Endodermal cell (in vitro differentiated cells): ENCODE measurements at regions not wholly inside any gene's neighbourhood (a gene's known extent, or its start where the extent isn't known, plus 50 kb on each side); places are given as distances from the start of the nearest gene placed in this dataset.

Source experiments
- DNase-seq: peaks from one replicate; pipeline ENCODE4 v3.0.0-alpha.2; 2017
- H3K27ac ChIP-seq: 2 replicates; pipeline ENCODE4 v1.5.1; 2013; ENCODE audit warnings: mild to moderate bottlenecking, low read depth, low read length, moderate library complexity
- H3K27me3 ChIP-seq: 2 replicates; pipeline ENCODE4 v1.6.1; 2013; ENCODE audit warnings: mild to moderate bottlenecking, low read length, moderate library complexity; ENCODE audit not compliant: insufficient read depth, control insufficient read depth, poor library complexity, severe bottlenecking
- H3K36me3 ChIP-seq: 2 replicates; pipeline ENCODE4 v1.7.0; 2013; ENCODE audit warnings: mild to moderate bottlenecking, low read length, moderate library complexity; ENCODE audit not compliant: control insufficient read depth, insufficient read depth
- H3K4me1 ChIP-seq: one replicate; pipeline ENCODE4 v1.7.0; 2013; ENCODE audit warnings: low read length; ENCODE audit not compliant: control insufficient read depth, insufficient read depth
- H3K4me3 ChIP-seq: 2 replicates; pipeline ENCODE4 v1.5.1; 2013; ENCODE audit warnings: mild to moderate bottlenecking, low read length, moderate library complexity
- H3K9ac ChIP-seq: 2 replicates; pipeline ENCODE4 v1.6.1; 2013; ENCODE audit warnings: mild to moderate bottlenecking, low read length, moderate library complexity; ENCODE audit not compliant: poor library complexity, severe bottlenecking; ENCODE audit errors: extremely low read depth
- H3K9me3 ChIP-seq: 2 replicates; pipeline ENCODE4 v1.6.1; 2013; ENCODE audit warnings: mild to moderate bottlenecking, low read length, moderate library complexity; ENCODE audit not compliant: control insufficient read depth
- H3K27ac Mint-ChIP-seq: 2 replicates; pipeline ENCODE4 v1.8.0; 2020; ENCODE audit warnings: mixed read lengths
- H3K27me3 Mint-ChIP-seq: 2 replicates; pipeline ENCODE4 v1.8.0; 2021; ENCODE audit warnings: mild to moderate bottlenecking, mixed read lengths; ENCODE audit not compliant: insufficient read depth
- H3K36me3 Mint-ChIP-seq: 2 replicates; pipeline ENCODE4 v1.8.0; 2020; ENCODE audit warnings: low read depth, mixed read lengths
- H3K4me1 Mint-ChIP-seq: 2 replicates; pipeline ENCODE4 v1.8.0; 2020; ENCODE audit warnings: mixed read lengths
- H3K4me3 Mint-ChIP-seq: 2 replicates; pipeline ENCODE4 v1.8.0; 2020; ENCODE audit warnings: mild to moderate bottlenecking, moderate library complexity, mixed read lengths
- H3K9me3 Mint-ChIP-seq: 2 replicates; pipeline ENCODE4 v1.8.0; 2020; ENCODE audit warnings: mild to moderate bottlenecking, mixed read lengths
- WGBS, 2 experiments: methylation state at CpG; one replicate each; pipeline versions ENCODE4 v1.1.5 to v1.1.7; 2013; ENCODE audit warnings: missing lambda C conversion rate in 2 of 2, mixed read lengths in 1 of 2; ENCODE audit not compliant: insufficient coverage in 1 of 2, insufficient read length in 1 of 2; 5-methylcytosine and 5-hydroxymethylcytosine counted together
- TF ChIP-seq, protein P1 (sequence below): fragments of 200-600 bp; sonication (generic); conservative IDR thresholded peaks from 2 replicates; pipeline ENCODE4 v1.5.0; 2021; ENCODE audit warnings: antibody characterized with exemption, mild to moderate bottlenecking

DNA sequence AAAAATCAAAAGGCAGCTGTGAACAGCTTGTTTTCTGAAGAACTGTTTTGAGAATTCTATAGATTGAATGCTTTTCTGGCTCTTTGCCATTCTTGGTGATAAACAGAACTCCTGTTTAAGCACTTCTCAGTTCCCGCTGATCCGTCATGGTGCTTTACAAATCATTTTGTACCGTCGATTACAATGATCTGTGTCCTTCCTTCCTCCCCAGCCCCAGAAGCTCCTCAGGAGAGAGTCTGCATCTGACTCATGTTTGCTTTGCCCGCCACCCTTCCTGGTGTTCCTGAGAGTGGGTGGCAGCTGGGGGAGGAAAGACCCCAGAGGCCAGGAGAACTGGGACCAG, 538.6 kb upstream of the MARCKS start:
- Histone ChIP-seq H3K27ac (peak overlapping the region; percentile 96), H3K9me3 (no peaks in the 10 kb centered on the region)
- no peak overlapping the region for H3K27ac Mint-ChIP-seq

DNA sequence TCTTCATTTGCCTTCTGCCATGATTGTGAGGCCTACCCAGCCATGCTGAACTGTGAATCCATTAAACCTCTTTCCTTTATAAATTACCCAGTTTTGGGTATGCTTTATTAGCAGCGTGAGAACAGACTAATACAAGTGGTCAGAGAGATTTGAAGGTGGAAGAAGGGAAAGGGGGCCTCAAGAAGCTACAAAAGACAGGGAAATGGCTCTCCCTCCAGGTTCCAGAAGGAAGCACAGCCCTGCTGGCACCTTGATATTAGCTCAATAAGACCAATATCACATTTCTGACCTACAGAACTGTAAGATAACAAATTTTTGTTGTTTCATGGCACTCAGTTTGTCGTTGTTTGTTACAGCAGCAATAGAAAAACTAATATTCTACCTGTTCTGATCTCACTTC, 536.5 kb upstream of the MARCKS start:
- Histone ChIP-seq H3K4me3 (no peak overlapping the region), H3K36me3 (no peaks in the 10 kb centered on the region), H3K9me3 (no peaks in the 10 kb centered on the region), H3K27me3 (peaks cover 89% of the 10 kb centered on the region), H3K27ac (no peak overlapping the region), H3K9ac (no peak overlapping the region), H3K4me1 (no peaks in the 10 kb centered on the region)
- Mint-ChIP-seq H3K27ac (no peak overlapping the region), H3K27me3 (peaks cover 60% of the 10 kb centered on the region), H3K4me3 (no peak overlapping the region), H3K9me3 (no peaks in the 10 kb centered on the region), H3K4me1 (no peaks in the 10 kb centered on the region), H3K36me3 (no peaks in the 10 kb centered on the region)
- TF ChIP-seq, protein P1, sequence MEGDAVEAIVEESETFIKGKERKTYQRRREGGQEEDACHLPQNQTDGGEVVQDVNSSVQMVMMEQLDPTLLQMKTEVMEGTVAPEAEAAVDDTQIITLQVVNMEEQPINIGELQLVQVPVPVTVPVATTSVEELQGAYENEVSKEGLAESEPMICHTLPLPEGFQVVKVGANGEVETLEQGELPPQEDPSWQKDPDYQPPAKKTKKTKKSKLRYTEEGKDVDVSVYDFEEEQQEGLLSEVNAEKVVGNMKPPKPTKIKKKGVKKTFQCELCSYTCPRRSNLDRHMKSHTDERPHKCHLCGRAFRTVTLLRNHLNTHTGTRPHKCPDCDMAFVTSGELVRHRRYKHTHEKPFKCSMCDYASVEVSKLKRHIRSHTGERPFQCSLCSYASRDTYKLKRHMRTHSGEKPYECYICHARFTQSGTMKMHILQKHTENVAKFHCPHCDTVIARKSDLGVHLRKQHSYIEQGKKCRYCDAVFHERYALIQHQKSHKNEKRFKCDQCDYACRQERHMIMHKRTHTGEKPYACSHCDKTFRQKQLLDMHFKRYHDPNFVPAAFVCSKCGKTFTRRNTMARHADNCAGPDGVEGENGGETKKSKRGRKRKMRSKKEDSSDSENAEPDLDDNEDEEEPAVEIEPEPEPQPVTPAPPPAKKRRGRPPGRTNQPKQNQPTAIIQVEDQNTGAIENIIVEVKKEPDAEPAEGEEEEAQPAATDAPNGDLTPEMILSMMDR, result peak; percentile 41
- no peak for DNase-seq
- WGBS, 2 experiments, result 89 to 94% methylated on average over 2 of the region's 2 CpGs

More for the DNA sequence above, 538.6 kb upstream of the MARCKS start:
- 92 to 100% methylated on average over 1 to 5 of the region's 5 CpGs for WGBS, 2 experiments
- TF ChIP-seq, protein P1, result no peak
- Mint-ChIP-seq H3K36me3 (no peaks in the 10 kb centered on the region), H3K4me3 (no peak overlapping the region), H3K4me1 (no peaks in the 10 kb centered on the region), H3K9me3 (no peaks in the 10 kb centered on the region), H3K27me3 (peaks cover 69% of the 10 kb centered on the region)
- Histone ChIP-seq H3K4me1 (no peaks in the 10 kb centered on the region), H3K4me3 (no peak overlapping the region), H3K36me3 (no peaks in the 10 kb centered on the region), H3K9ac (no peak overlapping the region), H3K27me3 (peaks cover 87% of the 10 kb centered on the region)
- DNase-seq, result no peak

DNA sequence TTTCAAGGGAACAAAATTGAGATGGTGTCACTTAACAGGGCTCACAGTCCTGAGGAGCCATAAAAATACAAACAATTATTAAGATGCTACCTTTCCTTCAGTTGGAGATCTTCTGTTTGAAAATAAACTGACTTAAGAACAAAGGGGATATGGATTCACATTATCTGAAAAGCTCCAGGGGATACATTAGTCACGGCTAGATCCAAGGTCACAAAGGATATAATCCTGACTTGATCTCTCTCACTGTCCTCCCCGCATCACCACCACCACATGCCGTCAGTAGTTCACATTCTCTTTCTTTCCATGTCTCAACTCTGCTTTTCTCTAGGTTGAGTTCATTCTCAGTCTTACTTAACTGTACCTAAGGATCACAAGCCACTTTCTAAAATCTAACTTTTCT, 530.4 kb upstream of the MARCKS start:
- Histone ChIP-seq H3K27me3 (peaks cover 30% of the 10 kb centered on the region), H3K9me3 (no peaks in the 10 kb centered on the region), H3K36me3 (no peaks in the 10 kb centered on the region), H3K4me3 (no peak overlapping the region), H3K27ac (peak overlapping the region; percentile 36), H3K4me1 (peaks cover 4% of the 10 kb centered on the region), H3K9ac (no peak overlapping the region)
- no peak overlapping the region for H3K4me3 Mint-ChIP-seq
- whole genome bisulfite sequencing, 2 experiments, result 46 to 49% methylated on average over 3 of the region's 3 CpGs
- no peaks in the 10 kb centered on the region for H3K36me3 Mint-ChIP-seq
- no peaks in the 10 kb centered on the region for H3K9me3 Mint-ChIP-seq
- peaks cover 6% of the 10 kb centered on the region for H3K4me1 Mint-ChIP-seq
- no peak for DNase-seq
- H3K27ac Mint-ChIP-seq, result no peak overlapping the region
- H3K27me3 Mint-ChIP-seq, result peaks cover 28% of the 10 kb centered on the region
- TF ChIP-seq, protein P1, result no peak
